T-helper 2 cell treated with Interferon-gamma antibody and Interleukin-4, amounts not matched to agents 5 μg/mL and 100 μg/mL, for 36 hours (primary cell): ENCODE measurements at regions not wholly inside any gene's neighbourhood (a gene's known extent, or its start where the extent isn't known, plus 50 kb on each side); places are given as distances from the start of the nearest gene placed in this dataset.
"Not testable (repeated sequence)": the region's sequence is repeated elsewhere in the genome, so short reads cannot be mapped to it uniquely, and the experiment has no call there.

Source experiments
- DNase-seq: peaks from one replicate; pipeline ENCODE4 v3.0.0; 2021; ENCODE audit warnings: low spot score
- H3K27ac Mint-ChIP-seq: one replicate; pipeline ENCODE4 v1.8.0; 2021; ENCODE audit warnings: mild to moderate bottlenecking, mixed read lengths
- H3K27me3 Mint-ChIP-seq: one replicate; pipeline ENCODE4 v1.8.0; 2021; ENCODE audit warnings: low read depth, mixed read lengths
- H3K36me3 Mint-ChIP-seq: one replicate; pipeline ENCODE4 v1.8.0; 2021; ENCODE audit warnings: low read depth, mixed read lengths
- H3K4me1 Mint-ChIP-seq: one replicate; pipeline ENCODE4 v1.8.0; 2021; ENCODE audit warnings: low read depth, mixed read lengths
- H3K4me3 Mint-ChIP-seq: one replicate; pipeline ENCODE4 v1.8.0; 2022; ENCODE audit warnings: mild to moderate bottlenecking, moderate library complexity, mixed read lengths
- H3K9me3 Mint-ChIP-seq: one replicate; pipeline ENCODE4 v1.8.0; 2021; ENCODE audit warnings: mixed read lengths

DNA sequence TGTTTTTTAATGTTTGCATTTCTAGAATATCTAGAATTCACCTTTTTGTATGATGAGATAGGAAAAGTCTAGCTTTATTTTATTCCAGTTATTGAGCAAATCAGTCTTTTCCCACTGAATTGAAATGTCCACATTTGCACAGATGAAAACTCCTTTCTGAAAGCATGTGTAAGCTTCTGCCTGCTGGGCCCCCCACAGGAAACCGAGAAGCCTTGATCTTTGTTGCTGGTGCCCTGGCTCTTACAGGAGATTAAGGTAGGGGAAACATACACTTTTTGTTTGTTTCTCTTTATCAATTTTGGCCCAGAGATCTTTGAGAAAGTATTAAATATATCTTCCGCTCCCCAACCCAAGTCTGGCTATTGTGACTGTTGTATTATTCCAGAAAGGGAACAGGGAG is 87.2 kb upstream of the GNAZ start:
- H3K27me3 Mint-ChIP-seq: peaks cover 20% of the 10 kb centered on the region
- DNase-seq: no peak
- no peak overlapping the region for H3K27ac Mint-ChIP-seq

DNA sequence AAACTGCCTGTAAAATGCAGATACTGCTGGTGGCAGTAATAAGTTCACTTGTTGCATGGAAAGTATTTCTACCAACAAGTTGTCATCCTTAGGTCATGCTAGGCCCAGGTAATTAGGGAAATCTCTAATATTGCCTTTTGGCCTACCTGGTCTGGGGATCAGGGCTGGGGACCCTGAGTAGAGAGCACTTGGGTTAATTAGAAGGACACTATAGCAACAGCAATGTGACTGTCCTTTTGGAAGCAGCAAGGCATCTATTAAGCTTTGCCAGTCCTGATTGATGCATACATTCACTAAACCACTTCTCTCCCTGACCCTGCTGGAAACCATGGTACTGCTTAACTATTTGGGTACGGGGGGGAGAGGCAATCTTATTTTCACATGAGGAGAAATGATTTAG is 86.5 kb upstream of the GNAZ start:
- H3K27ac Mint-ChIP-seq: no peak overlapping the region
- DNase-seq: no peak
- H3K27me3 Mint-ChIP-seq: peaks cover 22% of the 10 kb centered on the region
- no peaks in the 10 kb centered on the region for H3K4me1 Mint-ChIP-seq
- H3K36me3 Mint-ChIP-seq: no peaks in the 10 kb centered on the region
- peaks cover 13% of the 10 kb centered on the region for H3K9me3 Mint-ChIP-seq
- H3K4me3 Mint-ChIP-seq: no peak overlapping the region

More for the DNA sequence above, 87.2 kb upstream of the GNAZ start:
- Mint-ChIP-seq H3K9me3 (peaks cover 13% of the 10 kb centered on the region), H3K4me1 (no peaks in the 10 kb centered on the region), H3K36me3 (no peaks in the 10 kb centered on the region), H3K4me3 (no peak overlapping the region)

DNA sequence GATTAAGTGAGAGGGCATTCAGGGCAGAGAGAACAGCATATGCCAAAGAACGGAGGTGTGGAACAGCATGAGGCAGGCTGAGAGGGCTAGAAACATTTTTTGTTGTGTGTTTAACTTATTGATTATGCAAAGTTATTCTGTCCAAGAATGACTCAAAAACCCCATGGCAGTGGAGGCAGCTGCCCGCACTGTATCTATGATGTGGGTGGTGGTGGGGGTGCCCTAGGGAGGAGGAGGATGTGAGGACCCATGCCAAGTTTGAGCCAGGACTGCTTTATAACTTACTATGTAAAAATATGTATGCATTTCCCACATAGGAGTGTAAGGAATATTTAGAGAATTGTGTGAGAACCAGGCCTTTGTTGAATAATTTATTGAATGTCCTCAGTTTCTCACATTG is 85.4 kb upstream of the GNAZ start:
- no peak overlapping the region for H3K4me3 Mint-ChIP-seq
- no peaks in the 10 kb centered on the region for H3K36me3 Mint-ChIP-seq
- H3K9me3 Mint-ChIP-seq: peaks cover 13% of the 10 kb centered on the region
- no peak overlapping the region for H3K27ac Mint-ChIP-seq
- H3K27me3 Mint-ChIP-seq: peaks cover 22% of the 10 kb centered on the region
- DNase-seq: no peak
- H3K4me1 Mint-ChIP-seq: no peaks in the 10 kb centered on the region

DNA sequence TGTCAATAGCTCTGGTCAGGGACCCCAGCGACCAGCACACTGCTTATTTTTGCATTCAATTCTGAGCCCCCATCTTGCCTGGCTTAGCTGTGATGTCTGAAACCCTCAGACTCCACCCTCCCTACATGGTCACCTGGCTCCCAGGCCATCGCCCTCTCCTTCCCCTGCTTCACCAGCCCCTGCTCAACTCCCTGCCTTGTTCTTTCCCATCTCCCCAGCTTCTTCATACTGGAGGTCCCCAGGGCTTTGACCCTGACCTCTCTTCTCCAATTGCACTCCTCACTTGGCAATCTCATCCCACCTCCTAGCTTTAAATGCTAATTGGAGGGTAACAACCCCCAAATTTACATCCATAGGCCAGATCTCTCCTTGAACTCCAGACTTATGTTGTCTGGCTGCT is 84.3 kb upstream of the GNAZ start:
- H3K4me3 Mint-ChIP-seq: no peak overlapping the region
- peaks cover 25% of the 10 kb centered on the region for H3K27me3 Mint-ChIP-seq
- H3K4me1 Mint-ChIP-seq: no peaks in the 10 kb centered on the region
- no peaks in the 10 kb centered on the region for H3K36me3 Mint-ChIP-seq
- H3K27ac Mint-ChIP-seq: no peak overlapping the region
- H3K9me3 Mint-ChIP-seq: peaks cover 6% of the 10 kb centered on the region
- no peak for DNase-seq

DNA sequence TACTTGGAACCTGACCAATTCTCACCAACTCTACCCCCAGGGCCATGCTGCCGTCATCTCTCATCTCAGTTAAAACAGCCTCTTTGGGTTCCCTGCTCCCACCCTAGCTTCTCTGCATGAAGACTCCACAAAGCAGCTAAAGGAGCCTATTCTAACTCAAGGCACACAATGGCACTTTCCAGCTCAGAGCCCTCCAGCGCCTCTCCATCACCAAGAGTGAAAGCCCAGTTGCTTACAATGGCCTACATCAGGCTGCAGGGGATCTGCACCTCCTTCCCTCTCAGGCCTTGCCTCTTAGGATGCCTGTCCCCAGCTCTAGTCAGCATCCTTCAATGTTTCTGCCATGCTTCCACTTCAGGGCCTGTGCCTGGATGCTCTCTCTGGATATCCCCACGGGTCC is 83.7 kb upstream of the GNAZ start:
- Mint-ChIP-seq H3K27ac (no peak overlapping the region), H3K27me3 (peaks cover 27% of the 10 kb centered on the region), H3K4me3 (no peak overlapping the region), H3K4me1 (no peaks in the 10 kb centered on the region), H3K36me3 (no peaks in the 10 kb centered on the region), H3K9me3 (peaks cover 4% of the 10 kb centered on the region)
- no peak for DNase-seq

DNA sequence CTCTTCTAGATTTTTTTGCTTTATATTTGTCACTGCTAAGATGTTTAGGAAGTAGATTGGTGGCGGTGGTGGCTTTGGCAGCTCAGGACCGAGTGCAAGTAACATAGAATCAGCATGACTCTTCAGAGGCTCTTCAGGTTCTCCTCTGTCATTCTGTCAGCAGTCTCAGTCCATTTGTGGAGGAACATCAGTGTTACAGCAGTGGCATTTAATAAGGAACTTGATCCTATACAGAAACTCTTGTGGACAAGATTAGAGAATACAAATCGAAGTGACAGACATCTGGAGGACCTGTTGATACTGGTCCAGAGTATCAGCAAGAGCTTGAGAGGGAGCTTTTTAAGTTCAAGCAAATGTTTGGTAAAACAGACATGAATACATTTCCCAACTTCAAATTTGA is 82.2 kb upstream of the GNAZ start:
- Mint-ChIP-seq H3K4me3 (no peak overlapping the region), H3K36me3 (no peaks in the 10 kb centered on the region), H3K4me1 (no peaks in the 10 kb centered on the region), H3K27ac (no peak overlapping the region), H3K27me3 (peaks cover 27% of the 10 kb centered on the region), H3K9me3 (no peaks in the 10 kb centered on the region)
- no peak for DNase-seq

DNA sequence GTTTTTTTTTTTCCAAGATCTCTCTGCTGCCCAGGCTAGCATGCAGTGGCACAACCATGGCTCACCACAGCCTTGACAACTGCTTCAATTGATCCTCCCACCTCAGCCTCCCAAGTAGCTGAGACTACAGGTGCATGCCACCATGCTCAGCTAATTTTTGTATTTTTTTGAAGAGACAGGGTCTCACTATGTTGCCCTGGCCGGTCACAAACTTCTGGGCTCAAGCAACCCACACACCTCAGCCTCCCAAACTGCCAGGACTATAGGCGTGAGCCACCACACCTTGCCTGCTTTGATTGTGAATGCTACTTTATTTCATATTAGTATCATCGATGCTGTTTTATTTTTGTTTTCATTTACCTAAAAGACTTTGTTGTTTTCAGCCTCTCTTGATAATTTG is 81.5 kb upstream of the GNAZ start:
- DNase-seq: no peak
- H3K9me3 Mint-ChIP-seq: no peaks in the 10 kb centered on the region
- no peak overlapping the region for H3K4me3 Mint-ChIP-seq
- H3K36me3 Mint-ChIP-seq: no peaks in the 10 kb centered on the region
- H3K27ac Mint-ChIP-seq: no peak overlapping the region
- H3K4me1 Mint-ChIP-seq: no peaks in the 10 kb centered on the region
- peaks cover 27% of the 10 kb centered on the region for H3K27me3 Mint-ChIP-seq

DNA sequence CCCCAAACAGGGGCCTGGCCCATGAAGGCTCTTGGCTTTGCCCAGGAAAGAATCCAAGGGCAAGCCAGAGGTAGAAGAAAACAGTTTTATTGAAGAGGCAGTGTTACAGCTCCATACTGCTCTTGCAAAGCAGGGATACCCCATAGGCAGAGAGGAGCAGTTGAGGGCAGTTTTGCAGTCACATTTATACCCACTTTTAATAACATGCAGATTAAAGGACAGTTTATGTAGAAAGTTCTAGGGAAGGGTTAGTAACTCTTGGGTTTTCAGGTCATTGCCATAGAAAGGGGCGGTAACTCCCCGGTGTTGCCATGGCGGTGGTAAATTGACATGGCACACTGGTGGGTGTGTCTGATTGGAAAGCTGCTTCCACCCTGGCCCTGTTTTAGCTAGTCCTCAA is 80.5 kb upstream of the GNAZ start:
- no peak for DNase-seq
- Mint-ChIP-seq H3K36me3 (no peaks in the 10 kb centered on the region), H3K27ac (no peak overlapping the region), H3K9me3 (peaks cover 4% of the 10 kb centered on the region), H3K4me3 (no peak overlapping the region), H3K27me3 (peaks cover 28% of the 10 kb centered on the region), H3K4me1 (no peaks in the 10 kb centered on the region)

DNA sequence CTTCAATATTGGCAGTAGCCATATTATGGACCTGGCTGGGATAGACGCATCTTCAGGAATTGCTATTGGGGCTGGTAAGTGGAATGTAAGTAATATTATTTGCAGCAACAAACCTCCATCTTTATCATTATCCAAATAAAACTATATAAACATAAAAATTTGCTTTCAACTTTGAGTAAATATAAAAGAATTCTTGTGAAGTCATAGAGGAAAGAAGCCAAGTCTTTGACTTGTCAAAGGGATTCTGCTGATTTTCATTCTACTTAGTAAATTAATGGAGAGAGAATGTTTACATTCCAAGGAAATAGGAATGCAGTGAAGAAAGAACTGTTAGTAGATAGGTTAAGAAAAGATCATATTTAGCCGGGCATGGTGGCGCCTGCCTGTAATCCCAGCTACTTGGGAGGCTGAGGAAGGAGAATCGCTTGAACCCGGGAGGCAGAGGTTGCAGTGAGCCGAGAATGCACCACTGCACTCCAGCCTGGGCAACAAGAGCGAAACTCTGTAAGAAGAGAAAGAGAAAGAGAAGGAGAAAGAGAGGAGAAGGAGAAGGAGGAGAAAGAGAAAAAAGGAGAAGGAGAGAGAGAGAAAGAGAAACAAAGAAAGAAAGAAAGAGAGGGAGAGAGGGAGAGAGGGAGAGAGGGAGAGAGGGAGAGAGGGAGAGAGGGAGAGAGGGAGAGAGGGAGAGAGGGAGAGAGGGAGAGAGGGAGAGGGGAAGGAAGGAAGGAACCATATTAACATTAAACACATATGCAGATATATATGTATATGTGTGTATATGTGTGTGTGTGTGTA is 79.4 kb upstream of the GNAZ start:
- H3K9me3 Mint-ChIP-seq: peaks cover 10% of the 10 kb centered on the region
- H3K27ac Mint-ChIP-seq, H3K4me3 Mint-ChIP-seq, H3K4me1 Mint-ChIP-seq, H3K36me3 Mint-ChIP-seq, DNase-seq: not testable (repeated sequence)
- peaks cover 25% of the 10 kb centered on the region for H3K27me3 Mint-ChIP-seq

DNA sequence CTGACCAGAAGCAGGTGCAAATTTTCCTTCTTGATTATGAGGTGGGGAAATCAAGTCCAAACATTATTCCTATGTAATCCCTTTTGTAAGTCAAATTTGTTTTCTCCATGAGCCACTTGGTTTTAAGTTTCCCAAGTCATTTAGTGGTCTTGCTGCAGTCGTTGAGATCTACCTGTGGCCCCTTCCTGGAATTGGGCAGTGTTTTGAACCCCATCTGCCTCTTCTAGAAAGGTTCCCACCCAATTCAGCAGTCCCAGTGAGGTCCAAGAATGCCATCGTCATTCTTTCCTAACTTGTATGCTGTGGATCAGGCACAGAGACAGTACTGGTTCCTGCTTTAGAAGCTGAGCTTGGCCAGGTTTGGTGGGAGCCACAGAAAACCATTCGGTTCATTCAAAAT is 77.8 kb upstream of the GNAZ start:
- no peak for DNase-seq
- Mint-ChIP-seq H3K4me3 (no peak overlapping the region), H3K4me1 (no peaks in the 10 kb centered on the region), H3K27ac (no peak overlapping the region), H3K27me3 (peaks cover 23% of the 10 kb centered on the region), H3K36me3 (peaks cover 2% of the 10 kb centered on the region), H3K9me3 (peaks cover 24% of the 10 kb centered on the region)

DNA sequence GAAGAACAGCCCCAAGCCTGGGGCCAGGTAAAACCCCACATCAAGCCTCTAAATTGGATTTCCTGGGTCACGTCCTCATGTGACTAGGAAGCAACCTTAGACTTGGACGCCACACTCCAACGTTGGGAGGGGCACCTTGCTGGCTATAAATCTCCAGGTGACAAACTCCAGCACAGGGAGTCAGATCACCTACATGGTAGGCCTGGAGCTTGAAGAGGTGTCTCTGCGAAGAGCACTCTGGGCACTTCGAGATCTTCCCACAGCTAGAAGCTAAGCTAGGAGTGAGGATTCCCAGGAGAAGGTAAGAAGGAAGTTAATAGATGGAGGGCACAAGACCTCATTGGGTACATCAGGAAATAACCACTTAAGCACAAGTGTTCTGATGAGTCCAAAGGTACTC is 77.1 kb upstream of the GNAZ start:
- peaks cover 21% of the 10 kb centered on the region for H3K27me3 Mint-ChIP-seq
- no peak overlapping the region for H3K27ac Mint-ChIP-seq
- H3K4me3 Mint-ChIP-seq: no peak overlapping the region
- H3K4me1 Mint-ChIP-seq: no peaks in the 10 kb centered on the region
- H3K36me3 Mint-ChIP-seq: peaks cover 2% of the 10 kb centered on the region
- peaks cover 31% of the 10 kb centered on the region for H3K9me3 Mint-ChIP-seq
- DNase-seq: no peak

DNA sequence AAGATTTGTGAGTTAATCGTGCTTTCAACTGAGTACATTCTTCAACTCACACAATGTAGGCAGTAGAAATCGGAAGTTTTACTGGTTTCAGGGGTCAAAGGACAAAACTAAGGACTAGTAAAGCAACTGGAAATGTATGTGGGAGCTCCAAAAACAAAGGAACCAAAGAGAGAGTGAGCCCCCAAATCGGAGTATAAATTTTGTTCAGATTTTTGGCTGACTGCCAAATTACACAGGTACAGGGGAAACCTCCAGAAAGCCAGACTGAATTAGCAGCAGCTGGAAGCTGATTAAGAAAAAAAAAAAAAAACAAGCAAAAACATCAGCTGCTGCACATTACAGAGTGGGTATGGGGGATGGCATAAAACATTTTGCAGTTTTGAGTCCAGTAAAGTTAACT is 75.2 kb upstream of the GNAZ start:
- H3K36me3 Mint-ChIP-seq: peaks cover 2% of the 10 kb centered on the region
- no peak overlapping the region for H3K27ac Mint-ChIP-seq
- H3K4me3 Mint-ChIP-seq: no peak overlapping the region
- peaks cover 19% of the 10 kb centered on the region for H3K27me3 Mint-ChIP-seq
- DNase-seq: no peak
- H3K9me3 Mint-ChIP-seq: peaks cover 36% of the 10 kb centered on the region
- no peaks in the 10 kb centered on the region for H3K4me1 Mint-ChIP-seq

DNA sequence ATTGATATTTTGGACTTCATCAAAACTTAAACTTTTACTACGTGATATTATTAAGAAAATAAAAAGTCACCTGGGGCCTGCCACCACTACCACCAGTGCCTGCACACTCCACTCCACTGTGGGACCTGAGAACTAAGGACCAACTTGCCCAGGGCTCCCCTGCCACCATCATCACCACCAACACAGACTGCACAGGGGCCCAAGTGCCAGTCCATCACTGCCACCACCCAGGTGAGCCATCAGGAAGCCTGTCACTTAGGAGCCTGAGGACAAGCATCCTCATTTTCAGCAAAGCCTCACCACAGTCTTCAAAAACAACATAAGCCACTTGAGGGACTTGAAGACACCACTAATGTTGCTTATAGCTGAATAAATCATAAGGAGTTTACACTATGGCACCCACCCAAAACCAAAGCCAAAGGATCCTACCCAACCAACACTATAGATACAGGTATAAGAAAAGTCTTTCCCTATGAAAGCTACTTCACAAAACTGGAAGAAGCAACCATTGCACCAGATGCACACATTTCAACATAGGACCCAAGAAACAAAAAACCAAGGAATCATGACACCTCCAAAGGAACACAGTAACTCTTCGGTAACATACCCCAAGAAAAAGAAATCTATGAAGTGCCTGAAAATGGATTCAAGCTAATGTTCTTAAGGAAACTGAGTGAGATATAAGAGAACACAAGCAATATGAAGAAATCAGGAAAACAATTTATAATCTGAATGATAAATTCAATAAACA is 73.6 kb upstream of the GNAZ start:
- peaks cover 36% of the 10 kb centered on the region for H3K9me3 Mint-ChIP-seq
- no peak for DNase-seq
- H3K36me3 Mint-ChIP-seq: peaks cover 2% of the 10 kb centered on the region
- no peaks in the 10 kb centered on the region for H3K4me1 Mint-ChIP-seq
- no peak overlapping the region for H3K27ac Mint-ChIP-seq
- H3K4me3 Mint-ChIP-seq: no peak overlapping the region
- peaks cover 21% of the 10 kb centered on the region for H3K27me3 Mint-ChIP-seq

DNA sequence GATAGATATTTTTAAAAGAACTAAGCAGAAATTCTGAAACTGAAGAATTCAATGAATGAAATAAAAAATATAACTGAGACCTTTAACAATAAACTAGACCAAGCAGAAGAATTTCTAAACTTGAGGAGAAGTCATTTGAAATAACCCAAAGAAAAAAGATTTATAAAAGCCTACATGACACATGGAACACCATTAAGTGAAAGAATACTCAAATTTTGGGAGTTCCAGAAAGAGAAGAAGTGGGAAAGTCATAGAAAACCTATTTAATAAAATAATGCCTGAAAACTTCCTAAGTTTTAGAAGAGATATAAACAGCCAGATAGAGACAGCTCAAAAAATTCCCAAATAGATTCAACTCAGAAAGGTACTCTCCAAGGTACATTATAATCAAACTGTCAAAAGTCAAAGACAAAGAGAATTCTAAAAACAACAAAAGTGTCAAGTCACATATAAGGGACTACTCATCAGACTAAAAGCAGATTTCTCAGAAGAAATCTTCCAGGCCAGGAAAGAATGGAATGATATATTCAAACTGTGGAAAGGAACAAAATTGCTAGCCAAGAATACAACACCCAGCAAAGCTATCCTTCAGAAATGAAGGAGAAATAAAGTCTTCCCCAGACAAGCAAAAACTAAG is 72.9 kb upstream of the GNAZ start:
- Mint-ChIP-seq H3K4me1 (no peaks in the 10 kb centered on the region), H3K27ac (no peak overlapping the region), H3K36me3 (peaks cover 2% of the 10 kb centered on the region), H3K27me3 (peaks cover 26% of the 10 kb centered on the region), H3K9me3 (peaks cover 36% of the 10 kb centered on the region), H3K4me3 (no peak overlapping the region)
- no peak for DNase-seq
